H1 (cell line): ENCODE measurements at regions not wholly inside any gene's neighbourhood (a gene's known extent, or its start where the extent isn't known, plus 50 kb on each side); places are given as distances from the start of the nearest gene placed in this dataset.

Source experiments
- CTCF ChIA-PET: fragments of 300-600 bp; sonication (Branson Sonifier 250); formaldehyde crosslinking; loops from one replicate; lab custom pipeline; 2021; ENCODE audit not compliant: partially characterized antibody; lab: Charles Lee
- POLR2A ChIA-PET: fragments of 300-600 bp; sonication (Branson Sonifier 250); formaldehyde crosslinking; loops from one replicate; lab custom pipeline; 2021; ENCODE audit warnings: inconsistent platforms; ENCODE audit not compliant: partially characterized antibody; lab: Charles Lee
- DNase-seq, 2 experiments: peaks; one replicate each; pipeline versions ENCODE4 v3.0.0 to v3.0.0-alpha.2; 2010 to 2022; ENCODE audit warnings: low spot score in 2 of 2, low read depth in 1 of 2, mixed read lengths in 1 of 2
- FAIRE-seq: peaks from 2 replicates; lab custom pipeline; 2011; peaks lifted over from hg19 to GRCh38; lab: Jason Lieb, UNC
- H2AFZ ChIP-seq: 2 replicates; pipeline ENCODE4 v1.8.1; 2012; ENCODE audit warnings: low read length, inconsistent platforms
- H2AK5ac ChIP-seq: 2 replicates; pipeline ENCODE4 v1.6.1; 2013; ENCODE audit warnings: low read depth, low read length
- H2BK120ac ChIP-seq: replicated peaks from 2 replicates; pipeline ENCODE3; 2013; ENCODE audit warnings: low read depth, low read length, inconsistent platforms
- H2BK12ac ChIP-seq: 2 replicates; pipeline ENCODE4 v1.6.1; 2013; ENCODE audit warnings: low read depth, low read length
- H2BK15ac ChIP-seq: 2 replicates; pipeline ENCODE4 v1.6.1; 2013; ENCODE audit warnings: low read length
- H2BK20ac ChIP-seq: 2 replicates; pipeline ENCODE4 v1.6.1; 2013; ENCODE audit warnings: low read length
- H2BK5ac ChIP-seq: 2 replicates; pipeline ENCODE4 v1.6.1; 2013; ENCODE audit warnings: low read depth, low read length
- H3K14ac ChIP-seq: 2 replicates; pipeline ENCODE4 v1.6.1; 2013; ENCODE audit warnings: inconsistent platforms; ENCODE audit not compliant: insufficient read length
- H3K18ac ChIP-seq: 2 replicates; pipeline ENCODE4 v1.6.1; 2013; ENCODE audit warnings: low read length; ENCODE audit errors: extremely low read depth
- H3K23ac ChIP-seq: 2 replicates; pipeline ENCODE4 v1.6.1; 2013; ENCODE audit warnings: inconsistent platforms; ENCODE audit not compliant: insufficient read length
- H3K23me2 ChIP-seq: 2 replicates; pipeline ENCODE4 v1.6.1; 2013; ENCODE audit warnings: low read depth, low read length
- H3K27ac ChIP-seq: 2 replicates; pipeline ENCODE4 v1.6.1; 2011; ENCODE audit warnings: low read depth, low read length, inconsistent platforms
- H3K27me3 ChIP-seq, 4 experiments: replicated peaks in 1 of 4; 1 replicate in 1 of 4; 2 replicates in 3 of 4; pipeline versions ENCODE4 v1.6.1 to v1.8.1; 2011 to 2013; ENCODE audit warnings: low read length in 3 of 4, mild to moderate bottlenecking in 3 of 4, inconsistent platforms in 2 of 4, mixed read lengths in 2 of 4, moderate library complexity in 1 of 4; ENCODE audit not compliant: control insufficient read depth in 3 of 4, insufficient read depth in 3 of 4; ENCODE audit errors: extremely low read depth in 1 of 4
- H3K36me3 ChIP-seq, 4 experiments: 2 replicates each; pipeline versions ENCODE4 v1.6.1 to v1.8.1; 2011 to 2013; ENCODE audit warnings: mild to moderate bottlenecking in 4 of 4, low read length in 3 of 4, moderate library complexity in 2 of 4, control low read depth in 1 of 4, inconsistent platforms in 1 of 4; ENCODE audit not compliant: insufficient read depth in 4 of 4, control insufficient read depth in 2 of 4
- H3K4ac ChIP-seq: replicated peaks from 2 replicates; pipeline ENCODE3; 2013; ENCODE audit warnings: low read length, low read depth, mixed read lengths, inconsistent platforms; ENCODE audit not compliant: insufficient read length
- H3K4me1 ChIP-seq, 4 experiments: replicated peaks in 1 of 4; 1 replicate in 1 of 4; 2 replicates in 3 of 4; pipeline versions ENCODE4 v1.6.1 to v1.8.1; 2011 to 2013; ENCODE audit warnings: low read length in 3 of 4, inconsistent platforms in 2 of 4, mixed read lengths in 1 of 4; ENCODE audit not compliant: insufficient read depth in 4 of 4, control insufficient read depth in 3 of 4
- H3K4me2 ChIP-seq, 2 experiments: 2 replicates each; pipeline versions ENCODE4 v1.6.1 to v1.8.1; 2011 to 2013; ENCODE audit warnings: low read depth in 2 of 2, low read length in 2 of 2, control low read depth in 1 of 2, inconsistent platforms in 1 of 2, mild to moderate bottlenecking in 1 of 2; ENCODE audit not compliant: insufficient read depth in 1 of 2
- H3K4me3 ChIP-seq, 4 experiments: fragments of 200-600, 300-600 bp in 1 of 4; sonication (generic), shearing (Covaris generic), sonication (Bioruptor Twin) in 1 of 4; 2 replicates each; pipeline versions ENCODE4 v1.5.1 to v1.8.1; 2011 to 2016; ENCODE audit warnings: low read length in 4 of 4, low read depth in 3 of 4, control low read depth in 2 of 4, inconsistent platforms in 2 of 4, mild to moderate bottlenecking in 2 of 4, mixed read lengths in 1 of 4, moderate library complexity in 1 of 4; ENCODE audit not compliant: insufficient read depth in 2 of 4; ENCODE audit errors: extremely low read depth in 1 of 4
- H3K56ac ChIP-seq: replicated peaks from 2 replicates; pipeline ENCODE3; 2013; ENCODE audit warnings: low read depth, mild to moderate bottlenecking, mixed read lengths, low read length, inconsistent platforms; ENCODE audit not compliant: insufficient read length
- H3K79me1 ChIP-seq: 2 replicates; pipeline ENCODE4 v1.6.1; 2013; ENCODE audit warnings: low read depth, low read length, control low read depth
- H3K79me2 ChIP-seq, 2 experiments: 2 replicates each; pipeline versions ENCODE4 v1.6.1 to v1.8.1; 2012 to 2013; ENCODE audit warnings: low read length in 2 of 2, mild to moderate bottlenecking in 2 of 2, inconsistent platforms in 1 of 2; ENCODE audit not compliant: insufficient read depth in 2 of 2, control insufficient read depth in 1 of 2
- H3K9ac ChIP-seq, 4 experiments: replicated peaks in 1 of 4; 1 replicate in 1 of 4; 2 replicates in 3 of 4; pipeline versions ENCODE4 v1.6.1 to v1.8.1; 2011 to 2013; ENCODE audit warnings: low read depth in 3 of 4, low read length in 3 of 4, control low read depth in 2 of 4, mild to moderate bottlenecking in 2 of 4, moderate library complexity in 2 of 4, inconsistent platforms in 1 of 4; ENCODE audit errors: extremely low read depth in 1 of 4
- H3K9me3 ChIP-seq, 2 experiments: 2 replicates each; pipeline versions ENCODE4 v1.6.1 to v1.8.1; 2012 to 2013; ENCODE audit warnings: mild to moderate bottlenecking in 2 of 2, moderate library complexity in 2 of 2, control low read depth in 1 of 2, inconsistent platforms in 1 of 2, low read depth in 1 of 2, low read length in 1 of 2, mixed read lengths in 1 of 2; ENCODE audit not compliant: insufficient read depth in 2 of 2
- H4K20me1 ChIP-seq, 2 experiments: replicated peaks in 1 of 2; 2 replicates each; pipeline versions ENCODE3 to v1.8.1; 2011 to 2013; ENCODE audit warnings: inconsistent platforms in 2 of 2, low read length in 2 of 2, mild to moderate bottlenecking in 1 of 2; ENCODE audit not compliant: insufficient read depth in 2 of 2, control insufficient read depth in 1 of 2
- H4K5ac ChIP-seq: 2 replicates; pipeline ENCODE4 v1.6.1; 2013; ENCODE audit warnings: low read length, low read depth, mixed read lengths, inconsistent platforms; ENCODE audit not compliant: insufficient read length
- H4K8ac ChIP-seq: 2 replicates; pipeline ENCODE4 v1.8.0; 2013; ENCODE audit warnings: mild to moderate bottlenecking, moderate library complexity, low read length, inconsistent platforms; ENCODE audit not compliant: insufficient read depth; ENCODE audit errors: extremely low read depth
- H4K91ac ChIP-seq: replicated peaks from 2 replicates; pipeline ENCODE3; 2013; ENCODE audit warnings: low read length, mixed read lengths, inconsistent platforms; ENCODE audit not compliant: insufficient read length
- ATF2 ChIP-seq: IDR thresholded peaks from 2 replicates; pipeline ENCODE4 v1.6.1; 2012; ENCODE audit warnings: low read length, inconsistent platforms
- ATF3 ChIP-seq: IDR thresholded peaks from 2 replicates; pipeline ENCODE4 v1.6.1; 2011; ENCODE audit warnings: low read depth, mild to moderate bottlenecking, low read length; ENCODE audit not compliant: insufficient read depth
- EGR1 ChIP-seq: IDR thresholded peaks from 2 replicates; pipeline ENCODE4 v1.6.1; 2011; ENCODE audit warnings: low read depth, low read length, borderline replicate concordance
- GABPA ChIP-seq: IDR thresholded peaks from 2 replicates; pipeline ENCODE4 v1.6.1; 2011; ENCODE audit warnings: mild to moderate bottlenecking, low read length, moderate library complexity, borderline replicate concordance; ENCODE audit not compliant: insufficient read depth
- JUN ChIP-seq: IDR thresholded peaks from 2 replicates; pipeline ENCODE4 v1.6.1; 2011; ENCODE audit warnings: low read depth, mild to moderate bottlenecking, improper control_type of control experiment, low read length
- KDM1A ChIP-seq: fragments of 200-600, 300-600 bp; sonication (generic); IDR thresholded peaks from 2 replicates; pipeline ENCODE4 v1.7.1; 2016; ENCODE audit warnings: mild to moderate bottlenecking, low read length, borderline replicate concordance
- MAX ChIP-seq: IDR thresholded peaks from 2 replicates; pipeline ENCODE4 v1.6.1; 2012; ENCODE audit warnings: inconsistent platforms
- RAD21 ChIP-seq, 2 experiments: IDR thresholded peaks in 1 of 2; conservative IDR thresholded peaks in 1 of 2; 2 replicates each; pipeline ENCODE4 v1.6.1; 2011; ENCODE audit warnings: low read depth in 2 of 2, low read length in 2 of 2, improper control_type of control experiment in 1 of 2, inconsistent platforms in 1 of 2, mild to moderate bottlenecking in 1 of 2, moderate library complexity in 1 of 2
- WGBS, 2 experiments: shearing (Covaris generic) in 1 of 2; methylation state at CpG; one replicate each; pipeline versions ENCODE4 v1.1.6 to v1.1.7; 2013 to 2015; ENCODE audit warnings: low lambda C conversion rate in 2 of 2, mixed read lengths in 2 of 2, inconsistent platforms in 1 of 2, low coverage in 1 of 2, missing lambda C conversion rate in 1 of 2; ENCODE audit not compliant: insufficient replicate concordance in 2 of 2, insufficient coverage in 1 of 2, insufficient read length in 1 of 2; ENCODE audit errors: extremely low coverage in 1 of 2, missing lambda C conversion rate in 1 of 2; 5-methylcytosine and 5-hydroxymethylcytosine counted together

DNA sequence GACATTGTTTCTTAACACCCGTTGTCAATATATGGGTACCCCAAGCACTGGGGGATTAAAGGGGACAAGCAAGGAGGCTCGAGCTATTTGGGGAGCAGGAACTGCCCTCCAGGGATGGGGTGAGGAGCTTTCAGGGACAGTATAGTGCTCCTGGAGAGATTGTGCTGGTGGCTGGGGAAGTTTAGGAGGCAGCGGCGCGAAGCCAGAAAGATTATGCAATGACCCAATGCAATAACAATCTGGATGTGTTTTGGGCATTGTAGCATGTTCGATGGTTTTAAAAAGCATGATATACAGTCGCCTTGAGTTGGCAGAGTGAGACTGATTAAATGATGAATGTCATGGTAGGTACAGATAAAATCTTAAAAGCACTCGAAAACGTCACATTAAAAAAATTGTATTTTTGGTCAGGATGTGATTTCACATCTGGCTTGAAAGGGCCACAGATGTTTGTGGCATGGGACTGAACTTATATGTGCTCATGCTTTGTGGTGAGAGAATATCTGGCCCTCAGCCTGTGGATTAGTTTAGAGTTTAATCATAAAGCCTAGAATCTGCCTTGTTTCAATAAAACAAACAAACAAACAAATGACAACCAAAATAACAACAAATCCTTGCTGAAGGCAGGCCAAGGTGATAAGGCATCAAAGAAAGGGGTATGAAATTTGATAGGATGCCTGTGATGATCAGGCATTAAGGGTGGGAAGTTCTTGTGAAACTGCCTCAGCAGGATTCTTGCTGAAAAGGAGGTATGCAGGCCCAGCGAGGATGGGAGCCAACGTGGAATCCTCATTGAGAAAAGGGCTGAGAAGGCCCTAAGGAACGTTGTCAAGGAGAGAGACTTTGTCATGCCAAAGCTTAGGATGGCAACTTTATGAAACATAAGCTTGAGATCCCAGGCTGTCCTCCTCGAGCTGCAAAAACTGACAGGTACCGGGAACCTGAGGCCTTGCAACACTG lies 417.1 kb upstream of the KLF6 start:
- ChIA-PET CTCF (interaction anchor here (0.6 to 1.2 kb wide), 2 partner anchors 12 to 883 kb away, joined by 3 read pairs; no protein-coding TSS in a partner anchor), POLR2A (interaction anchor here (0.7 kb wide), 1 partner anchor 338 kb away, joined by 3 read pairs; no protein-coding TSS in a partner anchor)
- Histone ChIP-seq H3K23me2 (no peaks in the 10 kb centered on the region), H2AK5ac (no peak overlapping the region), H2BK15ac (no peak overlapping the region), H3K4me3 (no peak overlapping the region), H2BK20ac (no peak overlapping the region), H3K9ac (no peak overlapping the region), H4K5ac (no peak overlapping the region), H3K79me2 (no peaks in the 10 kb centered on the region), H2BK5ac (no peak overlapping the region), H4K91ac (no peak overlapping the region), H3K14ac (no peak overlapping the region), H3K4ac (no peak overlapping the region), H3K4me2 (no peak overlapping the region), H3K79me1 (no peaks in the 10 kb centered on the region), H4K8ac (no peak overlapping the region), H2BK12ac (no peak overlapping the region), H3K23ac (no peak overlapping the region), H3K4me1 (no peaks in the 10 kb centered on the region; a peak in 1 of 7 replicates), H3K9me3 (no peaks in the 10 kb centered on the region), H4K20me1 (no peaks in the 10 kb centered on the region), H3K56ac (no peak overlapping the region), H3K36me3 (no peaks in the 10 kb centered on the region), H3K27me3 (no peaks in the 10 kb centered on the region), H2BK120ac (no peak overlapping the region), H3K27ac (no peak overlapping the region), H3K18ac (no peak overlapping the region), H2AFZ (no peak overlapping the region)
- WGBS, 2 experiments: 92% methylated on average over 14 of the region's 14 CpGs; no CpG with 5 or more reads in 1 of the 2 experiments
- no peak for DNase-seq
- no peak for FAIRE-seq
- TF ChIP-seq JUN: no peak
- no peak for TF ChIP-seq EGR1
- TF ChIP-seq MAX: no peak
- TF ChIP-seq KDM1A: no peak
- no peak for TF ChIP-seq GABPA
- no peak for TF ChIP-seq ATF3
- no peak for TF ChIP-seq ATF2
- no peak for TF ChIP-seq RAD21 (IDR thresholded peaks at IDR 0.05 in 1 of 2, conservative IDR thresholded peaks at IDR 0.05 in 1 of 2; ENCODE audit: low read depth in 2 of 2, low read length in 2 of 2)
